GM23338 (cell line): ENCODE measurements at regions not wholly inside any gene's neighbourhood (a gene's known extent, or its start where the extent isn't known, plus 50 kb on each side); places are given as distances from the start of the nearest gene placed in this dataset.
"Not testable (repeated sequence)": the region's sequence is repeated elsewhere in the genome, so short reads cannot be mapped to it uniquely, and the experiment has no call there.

Experiments
- CTCF ChIP-seq, 2 experiments: fragments of 200-600 bp in 1 of 2; sonication (generic) in 1 of 2; conservative IDR thresholded peaks; 2 replicates each; pipeline versions ENCODE4 v1.5.1 to v1.6.1; 2016 to 2017; ENCODE audit warnings: antibody characterized with exemption in 2 of 2, low read depth in 2 of 2, mild to moderate bottlenecking in 2 of 2, moderate library complexity in 1 of 2
- POLR2AphosphoS5 ChIP-seq: IDR thresholded peaks from 2 replicates; pipeline ENCODE4 v1.6.1; 2016; ENCODE audit warnings: antibody characterized with exemption, low read depth

GRCh38 chr13:44628826-44629225 is 52.7 kb upstream of the TSC22D1 start:
- not testable (repeated sequence) for TF ChIP-seq POLR2AphosphoS5; CTCF (conservative IDR thresholded peaks at IDR 0.05; ENCODE audit: low read depth in 2 of 2)
